NT2/D1 (cell line): ENCODE measurements at regions not wholly inside any gene's neighbourhood (a gene's known extent, or its start where the extent isn't known, plus 50 kb on each side); places are given as distances from the start of the nearest gene placed in this dataset.

Experiments used
- SUZ12 ChIP-seq: IDR thresholded peaks from 2 replicates; pipeline ENCODE4 v1.6.1; 2011; ENCODE audit not compliant: insufficient read length, insufficient read depth; ENCODE audit errors: extremely low read depth
- YY1 ChIP-seq: IDR thresholded peaks from 2 replicates; pipeline ENCODE4 v1.6.1; 2011; ENCODE audit not compliant: insufficient read length, insufficient read depth
- ZNF274 ChIP-seq: IDR thresholded peaks from 2 replicates; pipeline ENCODE4 v1.6.1; 2011; ENCODE audit warnings: mild to moderate bottlenecking, low read depth, low read length

GRCh38 chrX:46258356-46258755 is 286.9 kb downstream of the ZNF674 start:
- TF ChIP-seq YY1: no peak
- TF ChIP-seq ZNF274: no peak
- TF ChIP-seq SUZ12: no peak
